ENCODE measurements at regions not wholly inside any gene's neighbourhood (a gene's known extent, or its start where the extent isn't known, plus 50 kb on each side); places are given as distances from the start of the nearest gene placed in this dataset.

GRCh38 chr1:5451671-5452070 is 540.6 kb downstream of the NPHP4 start:
- TF ChIP-seq EP300 (IDR thresholded peaks at IDR 0.05; ENCODE audit: borderline replicate concordance) (no peak), RAD21 (IDR thresholded peaks at IDR 0.05; ENCODE audit: low read depth) (no peak), REST (IDR thresholded peaks at IDR 0.05; ENCODE audit: low read depth) (no peak), TAF1 (IDR thresholded peaks at IDR 0.05; ENCODE audit: low read depth) (no peak), CEBPB (IDR thresholded peaks at IDR 0.05) (no peak), USF1 (IDR thresholded peaks at IDR 0.05) (no peak), YY1 (IDR thresholded peaks at IDR 0.05; ENCODE audit: low read depth) (no peak), FOXM1 (IDR thresholded peaks at IDR 0.05; ENCODE audit: borderline replicate concordance, low read depth) (no peak), TEAD4 (IDR thresholded peaks at IDR 0.05) (no peak), NFIC (IDR thresholded peaks at IDR 0.05) (no peak), ZBTB7A (IDR thresholded peaks at IDR 0.05; ENCODE audit: low read depth) (no peak), TCF12 (IDR thresholded peaks at IDR 0.05; ENCODE audit: low read depth) (no peak)

Data from Ishikawa (cell line).